Left ventricle myocardium inferior (tissue), 1 donor: ENCODE measurements at regions not wholly inside any gene's neighbourhood (a gene's known extent, or its start where the extent isn't known, plus 50 kb on each side); places are given as distances from the start of the nearest gene placed in this dataset.

Source experiments
- DNase-seq: peaks from one replicate; pipeline ENCODE4 v3.0.0-alpha.2; 2020
- H3K27ac ChIP-seq: fragments of 200-600 bp; replicated peaks from 2 replicates; pipeline ENCODE4 v1.8.0; 2021
- H3K27me3 ChIP-seq: fragments of 200-600 bp; 2 replicates; pipeline ENCODE4 v1.8.0; 2021; ENCODE audit warnings: low read depth
- H3K36me3 ChIP-seq: fragments of 200-600 bp; 2 replicates; pipeline ENCODE4 v1.8.0; 2021
- H3K4me1 ChIP-seq: fragments of 200-600 bp; 2 replicates; pipeline ENCODE4 v1.8.0; 2021
- H3K4me3 ChIP-seq: fragments of 200-600 bp; 2 replicates; pipeline ENCODE4 v1.8.0; 2021; ENCODE audit warnings: mild to moderate bottlenecking, moderate library complexity
- H3K9me3 ChIP-seq: fragments of 200-600 bp; replicated peaks from 2 replicates; pipeline ENCODE4 v1.8.0; 2021
- intact Hi-C: fragments of 100-400 bp; cut with micrococcal nuclease; formaldehyde crosslinking; loops from one replicate; pipeline ENCODE4 v1.11.0; 2022
- TF ChIP-seq, protein P1 (sequence below): fragments of 200-600 bp; IDR thresholded peaks from 2 replicates; pipeline ENCODE4 v1.8.0; 2021; ENCODE audit warnings: antibody characterized with exemption, mild to moderate bottlenecking, borderline replicate concordance
- donor health status: DM: no; HTN: yes; CAD: no; lungs with severe emphysema.

GRCh38 chr9:111178331-111179055 lies 140.2 kb upstream of the LPAR1 start:
- TF ChIP-seq, protein P1, sequence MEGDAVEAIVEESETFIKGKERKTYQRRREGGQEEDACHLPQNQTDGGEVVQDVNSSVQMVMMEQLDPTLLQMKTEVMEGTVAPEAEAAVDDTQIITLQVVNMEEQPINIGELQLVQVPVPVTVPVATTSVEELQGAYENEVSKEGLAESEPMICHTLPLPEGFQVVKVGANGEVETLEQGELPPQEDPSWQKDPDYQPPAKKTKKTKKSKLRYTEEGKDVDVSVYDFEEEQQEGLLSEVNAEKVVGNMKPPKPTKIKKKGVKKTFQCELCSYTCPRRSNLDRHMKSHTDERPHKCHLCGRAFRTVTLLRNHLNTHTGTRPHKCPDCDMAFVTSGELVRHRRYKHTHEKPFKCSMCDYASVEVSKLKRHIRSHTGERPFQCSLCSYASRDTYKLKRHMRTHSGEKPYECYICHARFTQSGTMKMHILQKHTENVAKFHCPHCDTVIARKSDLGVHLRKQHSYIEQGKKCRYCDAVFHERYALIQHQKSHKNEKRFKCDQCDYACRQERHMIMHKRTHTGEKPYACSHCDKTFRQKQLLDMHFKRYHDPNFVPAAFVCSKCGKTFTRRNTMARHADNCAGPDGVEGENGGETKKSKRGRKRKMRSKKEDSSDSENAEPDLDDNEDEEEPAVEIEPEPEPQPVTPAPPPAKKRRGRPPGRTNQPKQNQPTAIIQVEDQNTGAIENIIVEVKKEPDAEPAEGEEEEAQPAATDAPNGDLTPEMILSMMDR: no peak
- Histone ChIP-seq H3K27me3 (no peaks in the 10 kb centered on the region), H3K9me3 (peaks cover 9% of the 10 kb centered on the region), H3K4me3 (no peak overlapping the region), H3K4me1 (no peaks in the 10 kb centered on the region), H3K36me3 (no peaks in the 10 kb centered on the region), H3K27ac (no peak overlapping the region)
- DNase-seq: no peak
- intact Hi-C loops: no loop called here

DNA sequence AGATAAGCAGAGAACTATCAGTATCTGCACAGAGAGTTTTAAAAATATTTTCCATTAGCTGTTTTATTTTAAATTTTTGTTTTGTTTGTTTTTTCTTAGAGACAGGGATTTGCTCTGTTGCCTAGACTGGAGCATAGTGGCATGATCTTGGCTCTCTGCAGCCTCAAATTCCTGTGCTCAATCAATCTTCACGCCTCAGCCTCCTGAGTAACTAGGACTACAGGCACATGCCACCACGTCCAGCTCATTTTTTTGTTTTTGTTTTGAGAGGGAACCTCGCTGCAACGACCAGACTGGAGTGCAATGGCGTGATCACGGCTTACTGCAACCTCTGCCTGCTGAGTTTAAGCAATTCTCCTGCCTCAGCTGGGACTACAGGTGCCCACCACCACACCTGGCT lies 138.2 kb upstream of the LPAR1 start:
- Histone ChIP-seq H3K4me3 (no peak overlapping the region), H3K27me3 (no peaks in the 10 kb centered on the region), H3K36me3 (no peaks in the 10 kb centered on the region), H3K9me3 (peaks cover 11% of the 10 kb centered on the region), H3K4me1 (no peaks in the 10 kb centered on the region), H3K27ac (no peak overlapping the region)
- DNase-seq: no peak
- intact Hi-C loops: no loop called here
- TF ChIP-seq, protein P1: no peak

DNA sequence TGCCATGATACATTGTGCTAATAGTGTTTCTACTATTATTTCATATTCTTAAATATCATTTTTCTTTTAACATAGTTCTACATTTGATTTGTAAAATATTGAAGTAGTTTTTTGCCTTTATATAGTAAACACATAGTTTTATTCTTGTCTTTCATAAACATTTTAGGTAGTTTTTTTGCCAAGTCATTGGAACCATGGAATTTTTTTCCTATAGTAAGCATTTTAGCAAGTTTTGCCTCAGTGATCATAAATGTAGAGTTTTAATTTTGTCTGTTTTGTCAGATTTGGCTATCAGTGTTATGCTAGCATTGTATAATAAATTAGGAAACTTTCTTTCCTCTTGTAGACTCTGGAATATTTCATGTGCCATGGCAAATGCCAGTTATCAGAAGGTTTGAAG lies 137.1 kb upstream of the LPAR1 start:
- intact Hi-C loops: no loop called here
- no peak overlapping the region for H3K4me3 ChIP-seq
- peaks cover 13% of the 10 kb centered on the region for H3K9me3 ChIP-seq
- no peaks in the 10 kb centered on the region for H3K27me3 ChIP-seq
- no peak for DNase-seq
- TF ChIP-seq, protein P1: no peak
- H3K36me3 ChIP-seq: no peaks in the 10 kb centered on the region
- H3K4me1 ChIP-seq: no peaks in the 10 kb centered on the region
- no peak overlapping the region for H3K27ac ChIP-seq

DNA sequence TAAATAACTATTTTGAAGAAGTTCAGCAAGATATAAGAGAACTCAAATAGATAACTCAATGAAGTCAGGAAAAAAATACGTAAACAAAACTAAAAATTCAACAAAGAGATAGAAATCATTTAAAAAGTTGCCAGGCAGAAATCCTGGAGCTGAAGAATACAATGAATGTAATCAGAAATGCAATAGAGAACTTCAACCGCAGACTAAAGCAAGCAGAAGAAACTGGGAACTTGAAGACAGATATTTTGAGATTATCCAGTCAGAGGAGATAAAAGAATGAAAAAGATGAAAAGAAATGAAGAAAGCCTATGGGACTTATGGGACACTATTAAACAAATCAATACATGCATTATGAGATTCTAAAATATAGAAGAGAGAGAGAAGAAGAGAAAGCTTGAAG lies 129.1 kb upstream of the LPAR1 start:
- peaks cover 47% of the 10 kb centered on the region for H3K9me3 ChIP-seq
- H3K27ac ChIP-seq: no peak overlapping the region
- H3K4me1 ChIP-seq: peaks cover 6% of the 10 kb centered on the region
- no peaks in the 10 kb centered on the region for H3K36me3 ChIP-seq
- H3K4me3 ChIP-seq: no peak overlapping the region
- intact Hi-C loops: no loop called here
- no peak for DNase-seq
- H3K27me3 ChIP-seq: no peaks in the 10 kb centered on the region
- TF ChIP-seq, protein P1: no peak

DNA sequence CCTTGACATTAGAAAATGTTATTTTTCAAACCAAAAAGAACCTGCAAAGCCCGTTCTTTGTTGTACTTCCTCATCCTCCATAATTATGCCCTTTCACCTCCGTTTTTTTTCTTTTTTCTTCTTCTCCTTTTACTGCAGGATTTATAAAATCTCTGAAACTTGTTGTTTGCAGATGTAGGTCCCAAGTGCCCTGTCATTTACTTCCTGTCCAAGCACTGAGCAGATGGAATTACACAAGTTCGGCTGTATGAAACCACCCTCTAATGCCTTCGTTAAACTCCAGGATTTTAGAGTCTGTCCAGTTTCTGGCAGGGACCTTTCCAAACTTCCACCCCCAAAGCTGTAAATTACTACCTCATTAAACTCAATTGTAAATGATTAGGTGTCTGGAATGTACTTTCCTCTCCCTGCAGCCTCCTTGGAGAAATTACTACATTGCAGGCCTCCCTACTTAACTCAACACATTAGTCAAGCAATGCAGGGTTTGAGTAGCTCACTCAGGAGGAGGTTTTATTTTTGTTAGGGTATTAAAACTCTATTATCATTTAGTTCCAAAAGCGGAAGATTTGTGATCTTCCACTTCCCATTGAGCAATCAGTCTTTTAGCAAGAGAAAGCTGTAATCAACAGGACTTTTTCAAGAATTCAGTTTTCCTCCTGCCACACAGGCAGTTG lies 125.6 kb upstream of the LPAR1 start:
- no peak for DNase-seq
- intact Hi-C loops: no loop called here
- TF ChIP-seq, protein P1: no peak
- Histone ChIP-seq H3K27me3 (no peaks in the 10 kb centered on the region), H3K4me1 (peaks cover 6% of the 10 kb centered on the region), H3K36me3 (no peaks in the 10 kb centered on the region), H3K4me3 (no peak overlapping the region), H3K27ac (peak overlapping the region; percentile 80), H3K9me3 (peaks cover 24% of the 10 kb centered on the region)
